Neural progenitor cell (in vitro differentiated cells): ENCODE measurements at regions not wholly inside any gene's neighbourhood (a gene's known extent, or its start where the extent isn't known, plus 50 kb on each side); places are given as distances from the start of the nearest gene placed in this dataset.

Source experiments
- DNase-seq: peaks from one replicate; pipeline ENCODE4 v3.0.0-alpha.2; 2016; ENCODE audit warnings: low spot score
- H2AFZ ChIP-seq: fragments of 200-600 bp; sonication (generic); replicated peaks from 2 replicates; pipeline ENCODE4 v1.6.1; 2016; ENCODE audit warnings: antibody characterized with exemption
- H3F3A ChIP-seq: fragments of 200-600 bp; sonication (generic); 2 replicates; pipeline ENCODE4 v1.6.1; 2016; ENCODE audit warnings: antibody characterized with exemption, low read depth
- H3K27ac ChIP-seq: fragments of 200-600 bp; sonication (generic); 2 replicates; pipeline ENCODE4 v1.5.1; 2016; ENCODE audit warnings: mild to moderate bottlenecking
- H3K27me3 ChIP-seq: fragments of 200-600 bp; sonication (generic); 2 replicates; pipeline ENCODE4 v1.6.1; 2016; ENCODE audit warnings: mild to moderate bottlenecking, moderate library complexity
- H3K36me3 ChIP-seq: fragments of 200-600 bp; sonication (generic); 2 replicates; pipeline ENCODE4 v1.5.1; 2016
- H3K4me1 ChIP-seq: fragments of 200-600 bp; sonication (generic); 2 replicates; pipeline ENCODE4 v1.6.1; 2016; ENCODE audit warnings: mixed run types
- H3K4me2 ChIP-seq: fragments of 200-600 bp; sonication (generic); 2 replicates; pipeline ENCODE4 v1.6.1; 2016
- H3K4me3 ChIP-seq: fragments of 200-600 bp; sonication (generic); 2 replicates; pipeline ENCODE4 v1.5.1; 2016
- H3K79me2 ChIP-seq: fragments of 200-600 bp; sonication (generic); 2 replicates; pipeline ENCODE4 v1.6.1; 2016; ENCODE audit warnings: low read depth
- H3K9ac ChIP-seq: fragments of 200-600 bp; sonication (generic); 2 replicates; pipeline ENCODE4 v1.6.1; 2016
- H3K9me3 ChIP-seq: fragments of 200-600 bp; sonication (generic); 2 replicates; pipeline ENCODE4 v1.5.1; 2016; ENCODE audit warnings: low read depth
- H4K20me1 ChIP-seq: fragments of 200-600 bp; sonication (generic); 2 replicates; pipeline ENCODE4 v1.6.1; 2016; ENCODE audit warnings: low read depth
- H3K27ac Mint-ChIP-seq: 3 replicates; pipeline ENCODE4 v1.8.0; 2021; ENCODE audit warnings: mixed read lengths
- H3K27me3 Mint-ChIP-seq: 2 replicates; pipeline ENCODE4 v1.8.0; 2022; ENCODE audit warnings: low read depth, mild to moderate bottlenecking, inconsistent platforms, moderate library complexity, mixed read lengths; ENCODE audit not compliant: insufficient read depth
- H3K36me3 Mint-ChIP-seq: 3 replicates; pipeline ENCODE4 v1.8.0; 2021; ENCODE audit warnings: mixed read lengths
- H3K4me1 Mint-ChIP-seq: 3 replicates; pipeline ENCODE4 v1.8.0; 2021; ENCODE audit warnings: mixed read lengths
- H3K4me3 Mint-ChIP-seq: 3 replicates; pipeline ENCODE4 v1.8.0; 2021; ENCODE audit warnings: mild to moderate bottlenecking, moderate library complexity, mixed read lengths
- H3K9me3 Mint-ChIP-seq: 3 replicates; pipeline ENCODE4 v1.8.0; 2020; ENCODE audit warnings: mixed read lengths
- CTCF ChIP-seq: fragments of 200-600 bp; sonication (generic); IDR thresholded peaks from 2 replicates; pipeline ENCODE4 v1.5.1; 2017; ENCODE audit warnings: antibody characterized with exemption, mild to moderate bottlenecking
- EZH2 ChIP-seq: fragments of 200-600 bp; sonication (generic); IDR thresholded peaks from 2 replicates; pipeline ENCODE4 v1.6.1; 2017; ENCODE audit warnings: antibody characterized with exemption, mild to moderate bottlenecking, moderate library complexity
- EZH2phosphoT487 ChIP-seq: fragments of 200-600 bp; sonication (generic); IDR thresholded peaks from 2 replicates; pipeline ENCODE4 v1.6.1; 2017; ENCODE audit warnings: antibody characterized with exemption

GRCh38 chr13:60265566-60265965 lies 101.8 kb upstream of the DIAPH3 start:
- DNase-seq = no peak
- H3K36me3 Mint-ChIP-seq = no peaks in the 10 kb centered on the region
- no peaks in the 10 kb centered on the region for H3K79me2 ChIP-seq
- no peaks in the 10 kb centered on the region for H3K27me3 Mint-ChIP-seq
- no peak overlapping the region for H3K9ac ChIP-seq
- H3F3A ChIP-seq = peaks cover 9% of the 10 kb centered on the region
- H4K20me1 ChIP-seq = no peaks in the 10 kb centered on the region
- H3K4me3 ChIP-seq = no peak overlapping the region
- no peaks in the 10 kb centered on the region for H3K9me3 ChIP-seq
- H3K27me3 ChIP-seq = no peaks in the 10 kb centered on the region
- no peak overlapping the region for H3K27ac Mint-ChIP-seq
- H3K27ac ChIP-seq = no peak overlapping the region
- peaks cover 12% of the 10 kb centered on the region for H3K4me1 ChIP-seq
- no peak overlapping the region for H3K4me2 ChIP-seq
- H3K36me3 ChIP-seq = peaks cover 4% of the 10 kb centered on the region
- no peak overlapping the region for H3K4me3 Mint-ChIP-seq
- peaks cover 2% of the 10 kb centered on the region for H3K4me1 Mint-ChIP-seq
- H2AFZ ChIP-seq = no peak overlapping the region
- H3K9me3 Mint-ChIP-seq = no peaks in the 10 kb centered on the region
- TF ChIP-seq EZH2 = no peak
- TF ChIP-seq CTCF = no peak
- no peak for TF ChIP-seq EZH2phosphoT487

- peaks cover 4% of the 10 kb centered on the region for H3K36me3 ChIP-seq
- H3K9me3 ChIP-seq = no peaks in the 10 kb centered on the region
- no peaks in the 10 kb centered on the region for H3K9me3 Mint-ChIP-seq
- no peak overlapping the region for H3K27ac ChIP-seq
- no peaks in the 10 kb centered on the region for H3K27me3 Mint-ChIP-seq
- H3K79me2 ChIP-seq = no peaks in the 10 kb centered on the region
- H3K36me3 Mint-ChIP-seq = no peaks in the 10 kb centered on the region
- H4K20me1 ChIP-seq = no peaks in the 10 kb centered on the region
- no peaks in the 10 kb centered on the region for H3K4me1 ChIP-seq
- TF ChIP-seq CTCF (peak; percentile 5), EZH2 (no peak), EZH2phosphoT487 (no peak)
- H3K4me3 ChIP-seq = peak overlapping the region; percentile 67
- H3F3A ChIP-seq = no peaks in the 10 kb centered on the region
- no peaks in the 10 kb centered on the region for H3K4me1 Mint-ChIP-seq
- no peak overlapping the region for H3K4me3 Mint-ChIP-seq
- peak overlapping the region; percentile 23 for H3K9ac ChIP-seq
- peak overlapping the region; percentile 99 for H2AFZ ChIP-seq
- H3K27ac Mint-ChIP-seq = no peak overlapping the region
- no peaks in the 10 kb centered on the region for H3K27me3 ChIP-seq
- peak overlapping the region; percentile 78 for H3K4me2 ChIP-seq
- peak; percentile 40 for DNase-seq
Measured at GRCh38 chr13:60267498-60268202, 103.9 kb upstream of the DIAPH3 start.

- H3K9ac ChIP-seq = no peak overlapping the region
Measured at GRCh38 chr13:60268203-60268555, 104.5 kb upstream of the DIAPH3 start.

More at GRCh38 chr13:60268203-60268555, 104.5 kb upstream of the DIAPH3 start:
- H3K36me3 ChIP-seq = no peaks in the 10 kb centered on the region
- TF ChIP-seq EZH2phosphoT487 (no peak), EZH2 (no peak), CTCF (no peak)
- no peak overlapping the region for H3K27ac ChIP-seq
- H3K4me1 Mint-ChIP-seq = no peaks in the 10 kb centered on the region
- no peak for DNase-seq
- H3K27ac Mint-ChIP-seq = no peak overlapping the region
- H3K4me2 ChIP-seq = peak overlapping the region; percentile 78
- no peaks in the 10 kb centered on the region for H3F3A ChIP-seq
- no peak overlapping the region for H3K4me3 Mint-ChIP-seq
- H3K36me3 Mint-ChIP-seq = no peaks in the 10 kb centered on the region
- H4K20me1 ChIP-seq = no peaks in the 10 kb centered on the region
- peak overlapping the region; percentile 99 for H2AFZ ChIP-seq
- H3K27me3 ChIP-seq = no peaks in the 10 kb centered on the region
- no peaks in the 10 kb centered on the region for H3K4me1 ChIP-seq
- no peaks in the 10 kb centered on the region for H3K79me2 ChIP-seq
- no peaks in the 10 kb centered on the region for H3K9me3 Mint-ChIP-seq
- no peaks in the 10 kb centered on the region for H3K9me3 ChIP-seq
- peak overlapping the region; percentile 67 for H3K4me3 ChIP-seq
- no peaks in the 10 kb centered on the region for H3K27me3 Mint-ChIP-seq
